Upper lobe of left lung (tissue), 6 donors: ENCODE measurements at regions not wholly inside any gene's neighbourhood (a gene's known extent, or its start where the extent isn't known, plus 50 kb on each side); places are given as distances from the start of the nearest gene placed in this dataset.

Experiments
- ATAC-seq, 2 donors: fragments of 200-7000 bp; cut with Tn5 transposase; one replicate each; pipeline ENCODE4 v1.9.1; 2022; ENCODE audit warnings: mild to moderate bottlenecking in 2 of 2, moderate library complexity in 2 of 2; ENCODE audit not compliant: low FRiP score in 2 of 2
- DNase-seq, 2 donors: peaks; one replicate each; pipeline ENCODE4 v3.0.0-alpha.2; 2019 to 2020
- H3K27ac ChIP-seq, 4 donors: fragments of 200-600 bp; sonication (generic); one replicate each; pipeline ENCODE4 v1.5.1; 2016 to 2019
- H3K27me3 ChIP-seq, 4 donors: fragments of 200-600 bp; sonication (generic); one replicate each; pipeline ENCODE4 v1.5.1; 2017 to 2019
- H3K36me3 ChIP-seq, 4 donors: fragments of 200-600 bp; sonication (generic); one replicate each; pipeline ENCODE4 v1.5.1; 2016 to 2019
- H3K4me1 ChIP-seq, 4 donors: fragments of 200-600 bp; sonication (generic); one replicate each; pipeline ENCODE4 v1.5.1; 2018 to 2019
- H3K4me3 ChIP-seq, 4 donors: fragments of 200-600 bp; sonication (generic); one replicate each; pipeline ENCODE4 v1.5.1; 2017 to 2019; ENCODE audit warnings: mild to moderate bottlenecking in 2 of 4, moderate library complexity in 1 of 4
- H3K9me3 ChIP-seq, 4 donors: fragments of 200-600 bp; sonication (generic); one replicate each; pipeline ENCODE4 v1.5.1; 2018 to 2019
- EP300 ChIP-seq, 4 donors: sonication (generic); formaldehyde crosslinking; IDR thresholded peaks; one replicate each; pipeline ENCODE4 v1.5.1; 2017; ENCODE audit warnings: antibody characterized with exemption in 4 of 4, control low read depth in 2 of 4
- POLR2A ChIP-seq, 4 donors: fragments of 450-650 bp; IDR thresholded peaks; one replicate each; pipeline ENCODE4 v1.5.1; 2016 to 2017; ENCODE audit warnings: antibody characterized with exemption in 4 of 4, mild to moderate bottlenecking in 2 of 4
- POLR2AphosphoS5 ChIP-seq, 2 donors: sonication (generic); formaldehyde crosslinking; IDR thresholded peaks; one replicate each; pipeline ENCODE4 v1.5.1; 2017; ENCODE audit warnings: antibody characterized with exemption in 2 of 2
- WGBS, 2 donors: methylation state at CpG; one replicate each; pipeline ENCODE4 v1.1.5; 2017 to 2018; 5-methylcytosine and 5-hydroxymethylcytosine counted together
- TF ChIP-seq, protein P1 (sequence below), 6 experiments: fragments of 450-650 bp in 4 of 6; fragments of 200-600 bp in 2 of 6; sonication (generic) in 2 of 6; IDR thresholded peaks; one replicate each; pipeline ENCODE4 v1.5.1; 2016 to 2019; ENCODE audit warnings: antibody characterized with exemption in 6 of 6
- donor health status: DM: no; HTN: no; CAD: no; lungs with moderate emphysema.
- donor health status: DM: no; HTN: yes; CAD: no; lungs with severe emphysema.

DNA sequence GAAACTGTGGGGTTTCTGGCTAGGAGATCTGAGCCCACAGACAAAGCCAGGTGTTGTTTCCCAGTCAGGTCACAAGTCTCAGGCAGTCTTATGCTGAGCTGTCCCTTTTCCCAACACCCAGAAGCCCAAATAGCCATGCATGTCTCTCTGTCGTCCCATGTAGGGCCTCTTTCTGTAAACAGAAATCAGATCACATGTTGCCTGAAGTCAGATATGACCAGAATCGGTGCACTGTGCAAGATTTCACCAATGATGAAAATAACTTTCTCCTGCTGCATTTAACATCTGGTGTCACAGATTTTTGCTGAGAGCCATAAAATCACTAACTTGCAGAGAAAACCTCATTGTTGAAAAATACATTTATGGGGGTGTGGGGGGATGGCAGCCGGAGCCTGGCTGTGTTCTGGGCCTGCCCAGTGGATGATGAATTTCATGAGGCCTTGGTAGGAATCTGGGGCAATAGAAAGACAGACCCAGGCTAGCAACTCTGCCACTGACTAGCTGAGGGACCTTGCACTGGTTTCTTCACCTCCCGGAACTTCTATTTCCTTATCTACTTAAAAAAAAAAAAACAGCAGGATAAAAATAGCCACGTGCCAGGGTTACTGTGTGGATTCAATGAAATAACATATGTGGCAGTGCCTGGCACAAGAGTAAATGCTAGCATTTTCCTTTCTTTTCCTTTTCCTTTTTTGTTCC lies 158.8 kb upstream of the NFIA start:
- Histone ChIP-seq H3K9me3 (no peaks in the 10 kb centered on the region), H3K4me3 (no peak overlapping the region), H3K4me1 (peaks cover 0 to 10% (median 9%) of the 10 kb centered on the region in 4 donors), H3K27me3 (no peaks in the 10 kb centered on the region), H3K27ac (no peak overlapping the region), H3K36me3 (no peaks in the 10 kb centered on the region)
- no peak for ATAC-seq
- no peak for DNase-seq
- TF ChIP-seq POLR2AphosphoS5 (IDR thresholded peaks at IDR 0.05) = no peak
- TF ChIP-seq POLR2A (IDR thresholded peaks at IDR 0.05) = no peak
- TF ChIP-seq EP300 (IDR thresholded peaks at IDR 0.05) = no peak
- TF ChIP-seq, protein P1, sequence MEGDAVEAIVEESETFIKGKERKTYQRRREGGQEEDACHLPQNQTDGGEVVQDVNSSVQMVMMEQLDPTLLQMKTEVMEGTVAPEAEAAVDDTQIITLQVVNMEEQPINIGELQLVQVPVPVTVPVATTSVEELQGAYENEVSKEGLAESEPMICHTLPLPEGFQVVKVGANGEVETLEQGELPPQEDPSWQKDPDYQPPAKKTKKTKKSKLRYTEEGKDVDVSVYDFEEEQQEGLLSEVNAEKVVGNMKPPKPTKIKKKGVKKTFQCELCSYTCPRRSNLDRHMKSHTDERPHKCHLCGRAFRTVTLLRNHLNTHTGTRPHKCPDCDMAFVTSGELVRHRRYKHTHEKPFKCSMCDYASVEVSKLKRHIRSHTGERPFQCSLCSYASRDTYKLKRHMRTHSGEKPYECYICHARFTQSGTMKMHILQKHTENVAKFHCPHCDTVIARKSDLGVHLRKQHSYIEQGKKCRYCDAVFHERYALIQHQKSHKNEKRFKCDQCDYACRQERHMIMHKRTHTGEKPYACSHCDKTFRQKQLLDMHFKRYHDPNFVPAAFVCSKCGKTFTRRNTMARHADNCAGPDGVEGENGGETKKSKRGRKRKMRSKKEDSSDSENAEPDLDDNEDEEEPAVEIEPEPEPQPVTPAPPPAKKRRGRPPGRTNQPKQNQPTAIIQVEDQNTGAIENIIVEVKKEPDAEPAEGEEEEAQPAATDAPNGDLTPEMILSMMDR (IDR thresholded peaks at IDR 0.05) = no peak
- 37 to 43% methylated on average over 5 of the region's 5 CpGs for WGBS, 2 donors

DNA sequence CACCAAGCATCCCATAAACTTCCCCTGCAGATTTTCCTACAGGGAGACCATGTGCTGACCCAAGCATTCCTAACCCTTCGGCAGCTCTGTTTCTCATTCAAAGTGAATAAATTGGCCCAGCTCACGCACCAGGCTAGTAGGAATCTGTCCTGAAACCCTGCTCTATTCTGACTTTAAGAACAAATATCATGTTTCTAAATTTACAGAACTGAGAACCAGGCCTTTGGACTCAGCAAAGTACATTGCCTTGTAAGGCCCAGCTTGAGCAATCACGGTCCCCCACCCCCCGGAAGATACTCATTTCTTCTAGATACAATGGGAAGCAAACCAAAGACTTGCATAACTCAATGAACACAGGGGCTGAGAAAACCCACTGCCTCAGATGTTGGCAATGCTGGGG lies 160.1 kb upstream of the NFIA start:
- 66 to 85% methylated on average over 4 of the region's 4 CpGs for WGBS, 2 donors
- peaks cover 0 to 10% (median 9%) of the 10 kb centered on the region in 4 donors for H3K4me1 ChIP-seq
- TF ChIP-seq POLR2A (IDR thresholded peaks at IDR 0.05) = no peak
- H3K36me3 ChIP-seq = no peaks in the 10 kb centered on the region
- no peaks in the 10 kb centered on the region for H3K27me3 ChIP-seq
- peak in 1 of 2 donors; percentile 58 for ATAC-seq
- no peak overlapping the region for H3K4me3 ChIP-seq
- peak overlapping the region in 2 of 4 donors; percentile 10 to 11 for H3K27ac ChIP-seq
- H3K9me3 ChIP-seq = no peaks in the 10 kb centered on the region
- no peak for DNase-seq

DNA sequence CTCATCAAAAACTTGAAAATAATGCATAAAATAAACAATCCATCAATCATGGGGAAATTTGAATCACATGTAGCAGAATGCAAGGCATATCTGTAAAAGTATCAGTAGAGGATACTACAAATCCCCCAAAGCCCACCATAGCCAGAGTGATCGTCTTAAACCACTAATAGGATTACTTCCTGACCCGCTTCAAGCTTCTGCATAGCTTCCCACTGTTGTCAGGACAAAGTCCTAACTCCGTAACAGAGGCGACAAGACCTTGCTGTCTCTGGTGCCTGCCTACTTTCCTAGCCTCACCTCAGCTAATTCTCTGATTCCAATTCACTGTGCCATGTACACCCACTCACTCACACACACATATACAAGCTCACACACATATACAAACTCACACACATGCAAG lies 161.2 kb upstream of the NFIA start:
- 89 to 90% methylated on average over 4 of the region's 4 CpGs for WGBS, 2 donors

DNA sequence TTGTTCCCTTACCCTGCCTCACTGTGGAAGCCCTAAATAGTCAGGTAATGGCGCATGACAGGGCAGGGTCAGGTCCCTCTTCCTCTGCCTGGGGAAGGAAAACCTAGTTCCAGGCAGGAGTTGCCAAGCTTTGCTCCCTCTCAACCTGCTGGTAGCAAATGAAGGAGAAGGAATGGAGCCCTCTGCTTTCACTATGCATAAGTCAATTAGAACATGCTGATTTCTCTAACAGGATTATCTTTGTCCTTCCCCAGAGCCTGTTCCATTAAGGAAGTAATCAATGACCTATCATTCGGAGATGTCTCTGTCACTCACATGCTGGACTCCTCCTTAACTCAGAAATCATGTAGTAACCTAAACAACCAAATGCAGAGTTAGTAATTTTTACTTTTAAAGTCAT lies 161.8 kb upstream of the NFIA start:
- no peaks in the 10 kb centered on the region for H3K9me3 ChIP-seq
- H3K4me1 ChIP-seq = peaks cover 0 to 10% (median 9%) of the 10 kb centered on the region in 4 donors
- no peaks in the 10 kb centered on the region for H3K36me3 ChIP-seq
- H3K27me3 ChIP-seq = no peaks in the 10 kb centered on the region
- 80 to 84% methylated on average over 2 of the region's 2 CpGs for WGBS, 2 donors
- ATAC-seq = no peak
- H3K27ac ChIP-seq = no peak overlapping the region
- H3K4me3 ChIP-seq = no peak overlapping the region
- TF ChIP-seq, protein P1 (IDR thresholded peaks at IDR 0.05) = no peak
- TF ChIP-seq POLR2A (IDR thresholded peaks at IDR 0.05) = no peak
- no peak for TF ChIP-seq EP300 (IDR thresholded peaks at IDR 0.05)
- no peak for TF ChIP-seq POLR2AphosphoS5 (IDR thresholded peaks at IDR 0.05)
- no peak for DNase-seq

More for the DNA sequence above, 161.2 kb upstream of the NFIA start:
- ATAC-seq = no peak
- H3K4me1 ChIP-seq = peaks cover 0 to 10% (median 9%) of the 10 kb centered on the region in 4 donors
- no peaks in the 10 kb centered on the region for H3K27me3 ChIP-seq
- no peak overlapping the region for H3K4me3 ChIP-seq
- TF ChIP-seq POLR2AphosphoS5 (IDR thresholded peaks at IDR 0.05) (no peak), EP300 (IDR thresholded peaks at IDR 0.05) (no peak)
- DNase-seq = no peak
- H3K9me3 ChIP-seq = no peaks in the 10 kb centered on the region
- H3K36me3 ChIP-seq = no peaks in the 10 kb centered on the region
- peak overlapping the region in 1 of 4 donors; percentile 15 for H3K27ac ChIP-seq

DNA sequence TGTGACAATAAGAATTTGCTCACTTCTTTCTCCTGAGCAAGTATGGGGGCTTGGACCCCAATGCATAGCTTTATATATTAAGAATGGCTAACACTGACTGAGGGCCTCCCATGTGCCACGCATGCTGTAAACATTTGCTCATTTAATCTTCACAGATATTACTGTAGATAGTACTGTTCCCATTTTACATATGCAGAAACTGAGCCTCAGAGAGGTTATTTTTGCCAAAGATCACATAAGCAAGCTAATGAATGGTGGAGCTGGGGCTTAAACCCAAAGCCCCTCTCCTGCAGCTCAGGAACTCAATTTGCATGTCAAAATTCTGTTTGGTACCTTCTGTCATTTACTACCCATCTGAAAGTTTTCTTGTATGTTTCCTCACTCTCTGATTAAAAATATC lies 163.5 kb upstream of the NFIA start:
- H3K36me3 ChIP-seq = no peaks in the 10 kb centered on the region
- peaks cover 0 to 9% (median 6%) of the 10 kb centered on the region in 4 donors for H3K4me1 ChIP-seq
- H3K9me3 ChIP-seq = no peaks in the 10 kb centered on the region
- 85 to 100% methylated on average over 1 of the region's 1 CpG for whole genome bisulfite sequencing, 2 donors
- DNase-seq = no peak
- TF ChIP-seq, protein P1 (IDR thresholded peaks at IDR 0.05) = no peak
- TF ChIP-seq EP300 (IDR thresholded peaks at IDR 0.05) (no peak), POLR2A (IDR thresholded peaks at IDR 0.05) (no peak), POLR2AphosphoS5 (IDR thresholded peaks at IDR 0.05) (no peak)
- ATAC-seq = no peak
- H3K4me3 ChIP-seq = no peak overlapping the region
- no peaks in the 10 kb centered on the region for H3K27me3 ChIP-seq
- no peak overlapping the region for H3K27ac ChIP-seq

DNA sequence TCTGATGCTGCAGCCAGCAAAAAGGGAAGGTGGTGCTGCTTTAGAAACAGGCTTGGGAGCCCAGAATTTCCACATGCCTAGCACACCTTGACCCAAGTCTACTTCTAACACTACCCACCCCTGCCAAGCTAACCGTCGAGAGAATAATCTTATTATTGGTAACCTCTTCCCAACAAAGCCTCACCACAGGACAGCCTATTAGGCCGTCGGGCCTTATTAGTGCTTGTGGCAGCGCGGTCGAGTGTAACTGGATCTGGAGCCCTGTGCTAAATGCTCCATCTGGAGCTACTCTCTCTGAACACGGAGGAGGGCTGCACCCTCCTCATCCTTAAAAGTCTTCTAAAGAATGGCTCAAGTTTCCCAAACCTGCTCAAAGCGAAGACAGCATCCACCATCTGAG lies 165.5 kb upstream of the NFIA start:
- peaks cover 0 to 2% (median 0%) of the 10 kb centered on the region in 4 donors for H3K4me1 ChIP-seq
- no peaks in the 10 kb centered on the region for H3K9me3 ChIP-seq
- WGBS, 2 donors = 92 to 95% methylated on average over 8 to 9 of the region's 9 CpGs

More for the DNA sequence above, 165.5 kb upstream of the NFIA start:
- no peak for TF ChIP-seq POLR2AphosphoS5 (IDR thresholded peaks at IDR 0.05)
- TF ChIP-seq EP300 (IDR thresholded peaks at IDR 0.05) = no peak
- TF ChIP-seq POLR2A (IDR thresholded peaks at IDR 0.05) = no peak
- TF ChIP-seq, protein P1 (IDR thresholded peaks at IDR 0.05) = no peak
- H3K36me3 ChIP-seq = no peaks in the 10 kb centered on the region
- H3K27me3 ChIP-seq = no peaks in the 10 kb centered on the region
- H3K4me3 ChIP-seq = no peak overlapping the region
- no peak overlapping the region for H3K27ac ChIP-seq
- no peak for DNase-seq
- no peak for ATAC-seq
